Pancreas (tissue), 10 donors: ENCODE measurements at regions not wholly inside any gene's neighbourhood (a gene's known extent, or its start where the extent isn't known, plus 50 kb on each side); places are given as distances from the start of the nearest gene placed in this dataset.

ENCODE experiments used
- ATAC-seq, 4 donors: fragments of 200-7000 bp; cut with Tn5 transposase; one replicate each; pipeline versions ENCODE4 v1.8.0 to v1.9.1; 2020; ENCODE audit warnings: mild to moderate bottlenecking in 4 of 4, moderate library complexity in 4 of 4
- DNase-seq, 6 donors: peaks; one replicate each; pipeline ENCODE4 v3.0.0-alpha.2; 2020
- FAIRE-seq: peaks from 2 replicates; lab custom pipeline; 2012; peaks lifted over from hg19 to GRCh38; lab: Jason Lieb, UNC
- H3K27ac ChIP-seq, 4 donors: fragments of 200-600 bp; sonication (generic); 1 replicate in 3 of 4; 2 replicates in 1 of 4; pipeline versions ENCODE4 v1.5.0 to v1.8.0; 2020
- H3K27me3 ChIP-seq, 4 donors: fragments of 200-600 bp; one replicate each; pipeline ENCODE4 v1.8.0; 2021
- H3K36me3 ChIP-seq, 3 donors: fragments of 200-600 bp; sonication (generic) in 1 of 3; one replicate each; pipeline versions ENCODE4 v1.5.0 to v1.8.0; 2020 to 2021
- H3K4me1 ChIP-seq, 3 donors: fragments of 200-600 bp; one replicate each; pipeline ENCODE4 v1.8.0; 2021
- H3K4me3 ChIP-seq, 4 donors: fragments of 200-600 bp; sonication (generic) in 2 of 4; one replicate each; pipeline versions ENCODE4 v1.5.0 to v1.8.0; 2020 to 2021
- H3K9me3 ChIP-seq, 4 donors: fragments of 200-600 bp; one replicate each; pipeline ENCODE4 v1.8.0; 2021
- CTCF ChIP-seq, 4 donors: fragments of 200-600 bp; sonication (generic) in 3 of 4; IDR thresholded peaks; one replicate each; pipeline versions ENCODE4 v1.5.0 to v1.8.0; 2021; ENCODE audit warnings: antibody characterized with exemption in 4 of 4
- WGBS, 2 donors: extraction: QIAGEN DNeasy Blood & Tissue Kit; methylation state at CpG; one replicate each; pipeline ENCODE4 v1.1.7; 2013; 5-methylcytosine and 5-hydroxymethylcytosine counted together
- intact Hi-C, 3 donors: fragments of 100-400 bp; cut with DNase I; formaldehyde crosslinking; loops; one replicate each; pipeline versions ENCODE4 v1.11.1 to v1.14.2; 2022
- donor health status: healthy with polysubstance abuse.
- donor health status: DM: no; HTN: no; CAD: no; lungs with moderate emphysema.
- donor health status: DM: no; HTN: no; CAD: no.
- donor health status: control.
- donor health status: control.
- donor health status: Bipolar disorder and iron deficiency.
- donor health status: DM: yes; HTN: yes; CAD: no.
- donor health status: DM: no; HTN: no; CAD: no.
- donor health status: DM: no; HTN: no; CAD: no.
- donor health status: DM: yes; HTN: yes; CAD: no.

- WGBS, 2 donors = 30 to 36% methylated on average over 8 of the region's 8 CpGs
- no peaks in the 10 kb centered on the region for H3K9me3 ChIP-seq
- peaks cover 0 to 4% (median 0%) of the 10 kb centered on the region in 3 donors for H3K4me1 ChIP-seq
- TF ChIP-seq CTCF (IDR thresholded peaks at IDR 0.05) = no peak
- DNase-seq (peak in 1 of 6 donors; percentile 3), FAIRE-seq (no peak), ATAC-seq (peak in 3 of 4 donors; percentile 56 to 77 (median 74))
- H3K36me3 ChIP-seq = no peaks in the 10 kb centered on the region
- intact Hi-C loops = no loop called here
- H3K27me3 ChIP-seq = no peaks in the 10 kb centered on the region
- no peak overlapping the region for H3K27ac ChIP-seq
- no peak overlapping the region for H3K4me3 ChIP-seq
Observed at GRCh38 chr2:175372704-175373701, 191.5 kb upstream of the ATP5MC3 start.

- FAIRE-seq (no peak), ATAC-seq (no peak), DNase-seq (no peak)
- Histone ChIP-seq H3K4me1 (peaks cover 0 to 4% (median 0%) of the 10 kb centered on the region in 3 donors), H3K27me3 (peaks cover 0 to 10% (median under 1%) of the 10 kb centered on the region in 4 donors), H3K27ac (no peak overlapping the region), H3K36me3 (no peaks in the 10 kb centered on the region), H3K4me3 (no peak overlapping the region), H3K9me3 (no peaks in the 10 kb centered on the region)
- no peak for TF ChIP-seq CTCF (IDR thresholded peaks at IDR 0.05)
- intact Hi-C loops = no loop called here
Observed at GRCh38 chr2:175371378-175371777, 189.9 kb upstream of the ATP5MC3 start.

- H3K27me3 ChIP-seq = peaks cover 0 to 10% (median 2%) of the 10 kb centered on the region in 4 donors
- ATAC-seq (peak in 3 of 4 donors; percentile 74 to 85 (median 80)), FAIRE-seq (no peak), DNase-seq (peak in 1 of 6 donors; percentile 32)
- peak; percentile 17 to 67 (median 54) for TF ChIP-seq CTCF (IDR thresholded peaks at IDR 0.05)
- H3K4me1 ChIP-seq = no peaks in the 10 kb centered on the region
- no peak overlapping the region for H3K4me3 ChIP-seq
- no peaks in the 10 kb centered on the region for H3K36me3 ChIP-seq
- intact Hi-C loops = no loop called here
- no peak overlapping the region for H3K27ac ChIP-seq
- WGBS, 2 donors = 3 to 5% methylated on average over 7 of the region's 7 CpGs
- no peaks in the 10 kb centered on the region for H3K9me3 ChIP-seq
Observed at GRCh38 chr2:175366815-175367214, 185.3 kb upstream of the ATP5MC3 start.

GRCh38 chr2:175363699-175364098 is 182.2 kb upstream of the ATP5MC3 start:
- Histone ChIP-seq H3K4me1 (no peaks in the 10 kb centered on the region), H3K4me3 (no peak overlapping the region), H3K27ac (no peak overlapping the region), H3K9me3 (no peaks in the 10 kb centered on the region), H3K36me3 (no peaks in the 10 kb centered on the region), H3K27me3 (peaks cover 0 to 10% (median 2%) of the 10 kb centered on the region in 4 donors)
- intact Hi-C loops = no loop called here
- WGBS, 2 donors = 40 to 53% methylated on average over 5 of the region's 5 CpGs
- no peak for FAIRE-seq
- DNase-seq = no peak
- ATAC-seq = no peak
- no peak for TF ChIP-seq CTCF (IDR thresholded peaks at IDR 0.05)

GRCh38 chr2:175362331-175362730 is 180.8 kb upstream of the ATP5MC3 start:
- no peak for DNase-seq
- WGBS, 2 donors = 73 to 79% methylated on average over 4 of the region's 4 CpGs
- TF ChIP-seq CTCF (IDR thresholded peaks at IDR 0.05) = no peak
- no peak for FAIRE-seq
- Histone ChIP-seq H3K36me3 (no peaks in the 10 kb centered on the region), H3K9me3 (no peaks in the 10 kb centered on the region), H3K27ac (no peak overlapping the region), H3K4me3 (no peak overlapping the region), H3K4me1 (no peaks in the 10 kb centered on the region), H3K27me3 (peaks cover 0 to 8% (median 2%) of the 10 kb centered on the region in 4 donors)
- ATAC-seq = no peak
- intact Hi-C loops = no loop called here
